Pancreas (tissue), 10 donors: ENCODE measurements at regions not wholly inside any gene's neighbourhood (a gene's known extent, or its start where the extent isn't known, plus 50 kb on each side); places are given as distances from the start of the nearest gene placed in this dataset.
"Not testable (repeated sequence)": the region's sequence is repeated elsewhere in the genome, so short reads cannot be mapped to it uniquely, and the experiment has no call there.

Source experiments
- ATAC-seq, 4 donors: fragments of 200-7000 bp; cut with Tn5 transposase; one replicate each; pipeline versions ENCODE4 v1.8.0 to v1.9.1; 2020; ENCODE audit warnings: mild to moderate bottlenecking in 4 of 4, moderate library complexity in 4 of 4
- DNase-seq, 6 donors: peaks; one replicate each; pipeline ENCODE4 v3.0.0-alpha.2; 2020
- FAIRE-seq: peaks from 2 replicates; lab custom pipeline; 2012; peaks lifted over from hg19 to GRCh38; lab: Jason Lieb, UNC
- H3K27ac ChIP-seq, 4 donors: fragments of 200-600 bp; sonication (generic); 1 replicate in 3 of 4; 2 replicates in 1 of 4; pipeline versions ENCODE4 v1.5.0 to v1.8.0; 2020
- H3K27me3 ChIP-seq, 4 donors: fragments of 200-600 bp; one replicate each; pipeline ENCODE4 v1.8.0; 2021
- H3K36me3 ChIP-seq, 3 donors: fragments of 200-600 bp; sonication (generic) in 1 of 3; one replicate each; pipeline versions ENCODE4 v1.5.0 to v1.8.0; 2020 to 2021
- H3K4me1 ChIP-seq, 3 donors: fragments of 200-600 bp; one replicate each; pipeline ENCODE4 v1.8.0; 2021
- H3K4me3 ChIP-seq, 4 donors: fragments of 200-600 bp; sonication (generic) in 2 of 4; one replicate each; pipeline versions ENCODE4 v1.5.0 to v1.8.0; 2020 to 2021
- H3K9me3 ChIP-seq, 4 donors: fragments of 200-600 bp; one replicate each; pipeline ENCODE4 v1.8.0; 2021
- WGBS, 2 donors: extraction: QIAGEN DNeasy Blood & Tissue Kit; methylation state at CpG; one replicate each; pipeline ENCODE4 v1.1.7; 2013; 5-methylcytosine and 5-hydroxymethylcytosine counted together
- intact Hi-C, 3 donors: fragments of 100-400 bp; cut with DNase I; formaldehyde crosslinking; loops; one replicate each; pipeline versions ENCODE4 v1.11.1 to v1.14.2; 2022
- TF ChIP-seq, protein P1 (sequence below), 4 donors: fragments of 200-600 bp; sonication (generic) in 3 of 4; IDR thresholded peaks; one replicate each; pipeline versions ENCODE4 v1.5.0 to v1.8.0; 2021; ENCODE audit warnings: antibody characterized with exemption in 4 of 4
- donor health status: healthy with polysubstance abuse.
- donor health status: DM: no; HTN: no; CAD: no; lungs with moderate emphysema.
- donor health status: DM: no; HTN: no; CAD: no.
- donor health status: control.
- donor health status: control.
- donor health status: Bipolar disorder and iron deficiency.
- donor health status: DM: yes; HTN: yes; CAD: no.
- donor health status: DM: no; HTN: no; CAD: no.
- donor health status: DM: no; HTN: no; CAD: no.
- donor health status: DM: yes; HTN: yes; CAD: no.

DNA sequence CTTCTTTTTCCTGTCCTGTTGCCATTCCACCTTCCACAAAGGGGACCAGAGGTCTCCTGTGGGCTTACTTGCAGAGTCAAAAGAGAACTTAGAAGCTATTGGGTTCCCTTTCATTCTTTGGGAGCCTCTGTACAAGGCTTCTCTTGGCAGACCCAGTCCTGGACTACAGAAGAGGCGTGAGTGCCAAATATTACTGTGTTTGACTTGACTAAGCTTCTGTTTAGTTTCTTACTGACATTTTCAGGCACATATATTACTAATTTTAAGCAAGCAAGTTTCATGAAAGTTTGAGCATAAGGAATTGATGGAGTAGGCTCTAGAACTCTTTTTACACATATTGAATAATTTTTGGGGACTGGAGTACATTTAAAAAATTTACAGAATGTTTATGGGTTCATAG, 254.4 kb downstream of the HAPSTR1 start:
- FAIRE-seq (no peak), ATAC-seq (no peak), DNase-seq (no peak)
- intact Hi-C loops, result no loop called here
- Histone ChIP-seq H3K27me3 (no peaks in the 10 kb centered on the region), H3K4me3 (no peak overlapping the region), H3K9me3 (no peaks in the 10 kb centered on the region), H3K27ac (no peak overlapping the region), H3K36me3 (no peaks in the 10 kb centered on the region), H3K4me1 (no peaks in the 10 kb centered on the region)
- TF ChIP-seq, protein P1, sequence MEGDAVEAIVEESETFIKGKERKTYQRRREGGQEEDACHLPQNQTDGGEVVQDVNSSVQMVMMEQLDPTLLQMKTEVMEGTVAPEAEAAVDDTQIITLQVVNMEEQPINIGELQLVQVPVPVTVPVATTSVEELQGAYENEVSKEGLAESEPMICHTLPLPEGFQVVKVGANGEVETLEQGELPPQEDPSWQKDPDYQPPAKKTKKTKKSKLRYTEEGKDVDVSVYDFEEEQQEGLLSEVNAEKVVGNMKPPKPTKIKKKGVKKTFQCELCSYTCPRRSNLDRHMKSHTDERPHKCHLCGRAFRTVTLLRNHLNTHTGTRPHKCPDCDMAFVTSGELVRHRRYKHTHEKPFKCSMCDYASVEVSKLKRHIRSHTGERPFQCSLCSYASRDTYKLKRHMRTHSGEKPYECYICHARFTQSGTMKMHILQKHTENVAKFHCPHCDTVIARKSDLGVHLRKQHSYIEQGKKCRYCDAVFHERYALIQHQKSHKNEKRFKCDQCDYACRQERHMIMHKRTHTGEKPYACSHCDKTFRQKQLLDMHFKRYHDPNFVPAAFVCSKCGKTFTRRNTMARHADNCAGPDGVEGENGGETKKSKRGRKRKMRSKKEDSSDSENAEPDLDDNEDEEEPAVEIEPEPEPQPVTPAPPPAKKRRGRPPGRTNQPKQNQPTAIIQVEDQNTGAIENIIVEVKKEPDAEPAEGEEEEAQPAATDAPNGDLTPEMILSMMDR (IDR thresholded peaks at IDR 0.05), result no peak
- WGBS, 2 donors, result 78 to 80% methylated on average over 1 of the region's 1 CpG

DNA sequence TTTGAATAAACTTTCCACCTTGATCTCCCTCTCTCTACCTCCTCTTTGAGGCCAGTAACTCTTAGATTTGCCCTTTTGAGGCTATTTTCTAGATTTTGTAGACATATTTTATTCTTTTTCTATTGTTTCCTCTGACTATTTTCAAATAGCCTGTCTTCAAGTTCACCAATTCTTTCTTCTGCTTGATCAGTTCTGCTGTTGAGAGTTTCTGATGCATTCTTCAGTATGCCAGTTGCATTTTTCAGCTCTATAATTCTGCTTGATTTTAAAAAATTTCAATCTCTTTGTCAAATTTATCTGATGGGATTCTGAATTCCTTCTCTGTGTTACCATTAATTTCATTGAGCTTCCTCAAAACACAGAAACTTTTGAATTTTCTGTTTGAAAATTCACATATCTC, 257.5 kb downstream of the HAPSTR1 start:
- Histone ChIP-seq H3K9me3 (no peaks in the 10 kb centered on the region), H3K4me3 (no peak overlapping the region), H3K4me1 (no peaks in the 10 kb centered on the region), H3K27ac (no peak overlapping the region), H3K36me3 (no peaks in the 10 kb centered on the region), H3K27me3 (no peaks in the 10 kb centered on the region)
- TF ChIP-seq, protein P1 (IDR thresholded peaks at IDR 0.05), result no peak
- no peak for FAIRE-seq
- no peak for DNase-seq
- intact Hi-C loops, result no loop called here
- ATAC-seq, result no peak

DNA sequence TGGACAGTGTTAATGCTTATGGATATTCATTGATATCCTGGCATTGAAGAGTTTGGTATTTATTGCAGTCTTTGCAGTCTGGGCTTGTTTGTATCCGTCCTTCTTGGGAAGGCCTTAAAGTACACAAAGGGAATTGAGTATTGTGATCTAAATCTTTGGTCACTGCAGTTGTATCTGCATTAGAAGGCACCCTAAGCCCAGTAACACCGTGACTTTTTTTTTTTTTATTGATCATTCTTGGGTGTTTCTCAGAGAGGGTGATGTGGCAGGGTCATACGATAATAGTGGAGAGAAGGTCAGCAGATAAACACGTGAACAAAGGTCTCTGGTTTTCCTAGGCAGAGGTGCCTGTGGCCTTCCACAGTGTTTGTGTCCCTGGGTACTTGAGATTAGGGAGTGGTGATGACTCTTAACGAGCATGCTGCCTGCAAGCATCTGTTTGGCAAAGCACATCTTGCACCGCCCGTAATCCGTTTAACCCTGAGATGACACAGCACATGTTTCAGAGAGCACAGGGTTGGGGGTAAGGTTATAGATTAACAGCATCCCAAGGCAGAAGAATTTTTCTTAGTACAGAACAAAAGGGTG, 258.0 kb downstream of the HAPSTR1 start:
- intact Hi-C loops, H3K4me3 ChIP-seq, H3K9me3 ChIP-seq, DNase-seq, FAIRE-seq, H3K27ac ChIP-seq, H3K36me3 ChIP-seq, H3K4me1 ChIP-seq, ATAC-seq, H3K27me3 ChIP-seq: not testable (repeated sequence)
- 49 to 50% methylated on average over 8 of the region's 8 CpGs for WGBS, 2 donors

GRCh38 chr16:9350119-9350799, 258.8 kb downstream of the HAPSTR1 start:
- H3K9me3 ChIP-seq, intact Hi-C loops, H3K27ac ChIP-seq, ATAC-seq, FAIRE-seq, H3K27me3 ChIP-seq, H3K4me3 ChIP-seq, H3K4me1 ChIP-seq, H3K36me3 ChIP-seq: not testable (repeated sequence)
- peak in 1 of 6 donors; percentile 67 for DNase-seq
- 96 to 98% methylated on average over 35 to 39 of the region's 39 CpGs for WGBS, 2 donors

- WGBS, 2 donors, result 58 to 67% methylated on average over 6 of the region's 6 CpGs
- peak overlapping the region in 1 of 4 donors; percentile 37 for H3K27ac ChIP-seq
- no peaks in the 10 kb centered on the region for H3K27me3 ChIP-seq
- peak; percentile 75 to 95 (median 88) for DNase-seq
- no peaks in the 10 kb centered on the region for H3K9me3 ChIP-seq
- no peak overlapping the region for H3K4me3 ChIP-seq
- peak; percentile 95 to 99 (median 96) for ATAC-seq
- no peak for FAIRE-seq
- intact Hi-C loops, result no loop called here
- H3K4me1 ChIP-seq, result peaks cover 0 to 5% (median 0%) of the 10 kb centered on the region in 3 donors
- TF ChIP-seq, protein P1 (IDR thresholded peaks at IDR 0.05), result no peak
- no peaks in the 10 kb centered on the region for H3K36me3 ChIP-seq
Measured at GRCh38 chr16:9351440-9351839, 260.0 kb downstream of the HAPSTR1 start.
